IMR-90 (cell line): ENCODE measurements at regions not wholly inside any gene's neighbourhood (a gene's known extent, or its start where the extent isn't known, plus 50 kb on each side); places are given as distances from the start of the nearest gene placed in this dataset.

ENCODE experiments used
- ATAC-seq: fragments of 200-7000 bp; cut with Tn5 transposase; 2 replicates; pipeline ENCODE4 v1.9.1; 2020; ENCODE audit warnings: low read depth, mild to moderate bottlenecking, moderate library complexity
- BruUV-seq: library from RNA; stranded (reverse); fragments of 400-500 nt; replicated peaks from 2 replicates; lab custom pipeline; 2021; lab: Mats Ljungman, UMichigan
- CTCF ChIA-PET: fragments of 300-600 bp; formaldehyde crosslinking; extraction: SDS; loops from one replicate; lab custom pipeline; 2021; ENCODE audit warnings: antibody characterized with exemption; lab: Yijun Ruan, JAX
- POLR2A ChIA-PET: fragments of 300-600 bp; sonication (Branson Sonifier 250); formaldehyde crosslinking; loops from one replicate; lab custom pipeline; 2022; ENCODE audit warnings: antibody characterized with exemption; ENCODE audit not compliant: unreplicated experiment; lab: Charles Lee
- DNase-seq: peaks from one replicate; pipeline ENCODE4 v3.0.0; 2013
- H2AFZ ChIP-seq: replicated peaks from 2 replicates; pipeline ENCODE3; 2013; ENCODE audit warnings: low read length, mild to moderate bottlenecking; ENCODE audit not compliant: poor library complexity
- H2AK5ac ChIP-seq: 2 replicates; pipeline ENCODE4 v1.6.1; 2013; ENCODE audit warnings: low read depth, low read length, inconsistent platforms
- H2AK9ac ChIP-seq: replicated peaks from 2 replicates; pipeline ENCODE3; 2013; ENCODE audit warnings: mild to moderate bottlenecking, low read depth, low read length, moderate library complexity; ENCODE audit not compliant: poor library complexity
- H2BK120ac ChIP-seq: 2 replicates; pipeline ENCODE4 v1.6.1; 2013; ENCODE audit warnings: low read depth, low read length, inconsistent platforms
- H2BK15ac ChIP-seq: 3 replicates; pipeline ENCODE4 v1.6.1; 2013; ENCODE audit warnings: low read depth, low read length, inconsistent platforms
- H2BK20ac ChIP-seq: 2 replicates; pipeline ENCODE4 v1.6.1; 2013; ENCODE audit warnings: low read depth, mild to moderate bottlenecking, inconsistent platforms, low read length, moderate library complexity
- H2BK5ac ChIP-seq: 2 replicates; pipeline ENCODE4 v1.6.1; 2013; ENCODE audit warnings: mild to moderate bottlenecking, low read depth, low read length, inconsistent platforms; ENCODE audit not compliant: poor library complexity, severe bottlenecking
- H3K14ac ChIP-seq: replicated peaks from 2 replicates; pipeline ENCODE4 v1.6.1; 2013; ENCODE audit warnings: low read depth, low read length, inconsistent platforms
- H3K18ac ChIP-seq: 2 replicates; pipeline ENCODE4 v1.6.1; 2013; ENCODE audit warnings: low read depth, low read length, control low read depth
- H3K23ac ChIP-seq: 2 replicates; pipeline ENCODE4 v1.6.1; 2013; ENCODE audit warnings: low read depth, low read length, inconsistent platforms
- H3K27ac ChIP-seq: 2 replicates; pipeline ENCODE4 v1.5.1; 2013; ENCODE audit warnings: mild to moderate bottlenecking, control low read depth, low read length; ENCODE audit not compliant: insufficient read depth
- H3K27me3 ChIP-seq: 2 replicates; pipeline ENCODE4 v1.6.1; 2013; ENCODE audit warnings: low read length; ENCODE audit not compliant: control insufficient read depth, insufficient read depth
- H3K36me3 ChIP-seq: 2 replicates; pipeline ENCODE4 v1.6.1; 2013; ENCODE audit warnings: low read length, mixed read lengths; ENCODE audit not compliant: control insufficient read depth, insufficient read depth
- H3K4ac ChIP-seq: 2 replicates; pipeline ENCODE4 v1.6.1; 2013; ENCODE audit warnings: low read depth, low read length, inconsistent platforms
- H3K4me1 ChIP-seq: 2 replicates; pipeline ENCODE4 v1.6.1; 2013; ENCODE audit warnings: low read length, mixed read lengths; ENCODE audit not compliant: control insufficient read depth, insufficient read depth
- H3K4me2 ChIP-seq: 2 replicates; pipeline ENCODE4 v1.6.1; 2013; ENCODE audit warnings: low read depth, mild to moderate bottlenecking, control low read depth, low read length, moderate library complexity
- H3K4me3 ChIP-seq: 2 replicates; pipeline ENCODE4 v1.5.1; 2013; ENCODE audit warnings: low read depth, mild to moderate bottlenecking, control low read depth, low read length, moderate library complexity; ENCODE audit not compliant: insufficient read depth
- H3K56ac ChIP-seq: 2 replicates; pipeline ENCODE4 v1.6.1; 2013; ENCODE audit warnings: low read length, inconsistent platforms; ENCODE audit not compliant: insufficient read depth; ENCODE audit errors: extremely low read depth
- H3K79me1 ChIP-seq, 2 experiments: 2 replicates each; pipeline ENCODE4 v1.6.1; 2013; ENCODE audit warnings: low read length in 2 of 2, inconsistent platforms in 1 of 2, low read depth in 1 of 2
- H3K9ac ChIP-seq: 2 replicates; pipeline ENCODE4 v1.6.1; 2013; ENCODE audit warnings: low read depth, low read length, control low read depth
- H3K9me1 ChIP-seq: 2 replicates; pipeline ENCODE4 v1.6.1; 2013; ENCODE audit warnings: low read length, inconsistent platforms; ENCODE audit not compliant: insufficient read depth
- H3K9me3 ChIP-seq: 2 replicates; pipeline ENCODE4 v1.6.1; 2013; ENCODE audit warnings: low read length; ENCODE audit not compliant: control insufficient read depth, insufficient read depth
- H4K20me1 ChIP-seq: 2 replicates; pipeline ENCODE4 v1.6.1; 2013; ENCODE audit warnings: low read length, inconsistent platforms; ENCODE audit not compliant: insufficient read depth
- H4K5ac ChIP-seq: 2 replicates; pipeline ENCODE4 v1.6.1; 2013; ENCODE audit warnings: mild to moderate bottlenecking, low read depth, low read length, control low read depth
- H4K8ac ChIP-seq, 2 experiments: 2 replicates each; pipeline ENCODE4 v1.6.1; 2013; ENCODE audit warnings: low read depth in 2 of 2, low read length in 2 of 2, control low read depth in 1 of 2, inconsistent platforms in 1 of 2
- H4K91ac ChIP-seq: 2 replicates; pipeline ENCODE4 v1.6.1; 2013; ENCODE audit warnings: low read depth, low read length, inconsistent platforms; ENCODE audit not compliant: insufficient read depth
- BHLHE40 ChIP-seq: fragments of 150-350 bp; IDR thresholded peaks from 2 replicates; pipeline ENCODE4 v1.6.1; 2016; ENCODE audit warnings: mild to moderate bottlenecking, low read depth, low read length
- CEBPB ChIP-seq: IDR thresholded peaks from 2 replicates; pipeline ENCODE4 v1.6.1; 2012; ENCODE audit warnings: low read depth, low read length, improper control_type of control experiment
- CHD1 ChIP-seq: IDR thresholded peaks from 2 replicates; pipeline ENCODE4 v1.6.1; 2012; ENCODE audit warnings: low read depth, low read length, improper control_type of control experiment
- CTCF ChIP-seq: conservative IDR thresholded peaks from 2 replicates; pipeline ENCODE4 v1.5.1; 2012; ENCODE audit warnings: mild to moderate bottlenecking, low read depth, low read length, improper control_type of control experiment
- ELK1 ChIP-seq: fragments of 150-350 bp; IDR thresholded peaks from 2 replicates; pipeline ENCODE4 v1.6.1; 2016; ENCODE audit warnings: low read depth, mild to moderate bottlenecking, low read length, moderate library complexity, borderline replicate concordance
- FOS ChIP-seq: fragments of 150-350 bp; IDR thresholded peaks from 2 replicates; pipeline ENCODE4 v1.6.1; 2016; ENCODE audit warnings: low read depth, low read length
- MAFK ChIP-seq: IDR thresholded peaks from 2 replicates; pipeline ENCODE4 v1.6.1; 2012; ENCODE audit warnings: low read depth, low read length, improper control_type of control experiment
- MAZ ChIP-seq: IDR thresholded peaks from 2 replicates; pipeline ENCODE4 v1.6.1; 2012; ENCODE audit warnings: low read depth, mild to moderate bottlenecking, low read length, improper control_type of control experiment, moderate library complexity, borderline replicate concordance
- MXI1 ChIP-seq: IDR thresholded peaks from 2 replicates; pipeline ENCODE4 v1.6.1; 2012; ENCODE audit warnings: low read depth, mild to moderate bottlenecking, low read length, moderate library complexity, borderline replicate concordance
- NFE2L2 ChIP-seq: fragments of 150-350 bp; IDR thresholded peaks from 2 replicates; pipeline ENCODE4 v1.6.1; 2016; ENCODE audit warnings: low read depth, mild to moderate bottlenecking, low read length
- POLR2A ChIP-seq: IDR thresholded peaks from 2 replicates; pipeline ENCODE4 v1.6.1; 2012; ENCODE audit warnings: mild to moderate bottlenecking, low read depth, low read length
- RAD21 ChIP-seq: IDR thresholded peaks from 2 replicates; pipeline ENCODE4 v1.6.1; 2012; ENCODE audit warnings: low read length, improper control_type of control experiment
- RCOR1 ChIP-seq: IDR thresholded peaks from 2 replicates; pipeline ENCODE4 v1.6.1; 2012; ENCODE audit warnings: mild to moderate bottlenecking, low read length, improper control_type of control experiment; ENCODE audit not compliant: insufficient replicate concordance
- RFX5 ChIP-seq: IDR thresholded peaks from 2 replicates; pipeline ENCODE4 v1.8.0; 2012; ENCODE audit warnings: low read depth, mild to moderate bottlenecking, low read length, moderate library complexity
- SMC3 ChIP-seq: fragments of 150-350 bp; IDR thresholded peaks from 2 replicates; pipeline ENCODE4 v1.6.1; 2016; ENCODE audit warnings: low read depth, mild to moderate bottlenecking, antibody characterized with exemption, low read length, moderate library complexity
- USF2 ChIP-seq: fragments of 150-350 bp; IDR thresholded peaks from 2 replicates; pipeline ENCODE4 v1.6.1; 2017; ENCODE audit warnings: mild to moderate bottlenecking, antibody characterized with exemption, low read length, low read depth
- dilution Hi-C: fragments of 300-500 bp; cut with HindIII; formaldehyde crosslinking; loops from one replicate; pipeline ENCODE4 v1.14.3; 2018; ENCODE audit warnings: low sequenced_read_pairs; ENCODE audit not compliant: unreplicated experiment
- in situ Hi-C: fragments of 300-500 bp; cut with MboI; formaldehyde crosslinking; loops from 3 replicates; pipeline ENCODE4 v1.14.3; 2019; ENCODE audit warnings: low sequenced_read_pairs, inconsistent platforms, mixed read lengths
- intact Hi-C: fragments of 100-400 bp; cut with micrococcal nuclease; formaldehyde crosslinking; loops from 2 replicates; pipeline ENCODE4 v1.10.0; 2022

GRCh38 chr2:149824136-149824535 lies 236.6 kb upstream of the MMADHC start:
- no peaks in the 10 kb centered on the region for H4K20me1 ChIP-seq
- ATAC-seq (peak; percentile 71), DNase-seq (no peak)
- H3K36me3 ChIP-seq: no peaks in the 10 kb centered on the region
- no peak overlapping the region for H2BK5ac ChIP-seq
- no peak overlapping the region for H2BK120ac ChIP-seq
- intact Hi-C loops (no loop called here), in situ Hi-C loops (no loop called here), dilution Hi-C loops (no loop called here)
- no peak overlapping the region for H2BK15ac ChIP-seq
- ChIA-PET CTCF (no interaction called here), POLR2A (no interaction called here)
- no peak overlapping the region for H4K5ac ChIP-seq
- H2AFZ ChIP-seq: no peak overlapping the region
- H4K91ac ChIP-seq: no peak overlapping the region
- TF ChIP-seq FOS (no peak), CHD1 (no peak), NFE2L2 (no peak), MAFK (no peak), CEBPB (no peak), CTCF (no peak), RFX5 (no peak), ELK1 (no peak), MXI1 (no peak), RCOR1 (no peak), POLR2A (no peak), RAD21 (no peak), BHLHE40 (no peak), USF2 (no peak), MAZ (no peak), SMC3 (no peak)
- no peaks in the 10 kb centered on the region for H3K9me1 ChIP-seq
- no peak overlapping the region for H2AK5ac ChIP-seq
- H3K4me1 ChIP-seq: peaks cover 5% of the 10 kb centered on the region; the same call in 1 of the 2 replicates
- no peak overlapping the region for H3K14ac ChIP-seq
- H3K9ac ChIP-seq: no peak overlapping the region
- H3K27me3 ChIP-seq: no peaks in the 10 kb centered on the region
- no peaks in the 10 kb centered on the region for H3K9me3 ChIP-seq
- H3K4me3 ChIP-seq: no peak overlapping the region
- no TSS peak for BruUV-seq
- no peak overlapping the region for H3K4ac ChIP-seq
- no peak overlapping the region for H3K23ac ChIP-seq
- H4K8ac ChIP-seq: no peak overlapping the region
- no peak overlapping the region for H3K56ac ChIP-seq
- no peak overlapping the region for H3K18ac ChIP-seq
- H3K4me2 ChIP-seq: no peak overlapping the region
- H2AK9ac ChIP-seq: no peak overlapping the region
- H3K79me1 ChIP-seq: no peaks in the 10 kb centered on the region
- no peak overlapping the region for H2BK20ac ChIP-seq
- H3K27ac ChIP-seq: no peak overlapping the region
